ENCODE measurements at regions not wholly inside any gene's neighbourhood (a gene's known extent, or its start where the extent isn't known, plus 50 kb on each side); places are given as distances from the start of the nearest gene placed in this dataset.

DNA sequence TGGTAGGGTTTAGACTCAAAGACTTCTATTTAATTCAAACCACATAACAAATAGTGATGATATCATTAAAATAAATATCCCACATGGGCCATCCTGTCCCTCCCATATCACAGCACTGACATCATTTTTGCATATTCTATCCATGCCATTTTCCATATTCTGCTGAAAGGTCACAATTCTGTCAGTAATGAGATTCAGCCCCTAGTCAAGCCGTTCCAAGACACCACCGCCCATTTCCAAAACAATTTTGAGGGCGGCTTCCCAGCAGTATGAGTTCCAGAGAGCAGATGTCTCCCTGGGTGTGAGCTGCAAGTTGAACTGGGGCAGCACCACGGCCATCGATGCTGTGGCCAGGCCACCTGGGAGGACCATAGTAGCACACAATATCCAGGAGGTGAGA, 65.1 kb upstream of the PLEKHG1 start:
- H3K36me3 ChIP-seq (ENCODE audit: control insufficient read depth in 2 of 4, insufficient read depth in 4 of 4, low read length in 3 of 4): no peaks in the 10 kb centered on the region
- H4K5ac ChIP-seq (ENCODE audit: insufficient read length, low read depth, low read length): no peak overlapping the region
- CTCF ChIA-PET (ENCODE audit: partially characterized antibody): no interaction called here

More for the DNA sequence above, 65.1 kb upstream of the PLEKHG1 start:
- TF ChIP-seq CTBP2 (IDR thresholded peaks at IDR 0.05; ENCODE audit: borderline replicate concordance, insufficient read depth, insufficient read length, low read length): no peak
- TF ChIP-seq NANOG (IDR thresholded peaks at IDR 0.05; ENCODE audit: insufficient read depth, low read depth, low read length, poor library complexity, severe bottlenecking): no peak
- no peak for TF ChIP-seq NRF1 (IDR thresholded peaks at IDR 0.05; ENCODE audit: low read depth, low read length)
- TF ChIP-seq SP1 (IDR thresholded peaks at IDR 0.05; ENCODE audit: low read depth, low read length): no peak
- TF ChIP-seq ASH2L (IDR thresholded peaks at IDR 0.05; ENCODE audit: low read length): no peak
- no peak for TF ChIP-seq RAD21 (IDR thresholded peaks at IDR 0.05 in 1 of 2, conservative IDR thresholded peaks at IDR 0.05 in 1 of 2; ENCODE audit: low read depth in 2 of 2, low read length in 2 of 2)
- no peak for TF ChIP-seq CBX5 (IDR thresholded peaks at IDR 0.05; ENCODE audit: low read depth, low read length)
- no peak for TF ChIP-seq PHF8 (conservative IDR thresholded peaks at IDR 0.05; ENCODE audit: low read depth, low read length)
- TF ChIP-seq SAP30 (IDR thresholded peaks at IDR 0.05; ENCODE audit: insufficient read depth, insufficient replicate concordance, low read length): no peak
- no peak for TF ChIP-seq GTF2F1 (IDR thresholded peaks at IDR 0.05; ENCODE audit: borderline replicate concordance, low read depth, low read length)
- H3K4me1 ChIP-seq (replicated peaks in 1 of 4; ENCODE audit: control insufficient read depth in 3 of 4, insufficient read depth in 4 of 4, low read length in 3 of 4): no peaks in the 10 kb centered on the region
- H3K14ac ChIP-seq (ENCODE audit: insufficient read length): no peak overlapping the region
- H3K23ac ChIP-seq (ENCODE audit: insufficient read length): no peak overlapping the region
- no peak overlapping the region for H3K4ac ChIP-seq (replicated peaks; ENCODE audit: insufficient read length, low read depth, low read length)
- H4K20me1 ChIP-seq (replicated peaks in 1 of 2; ENCODE audit: control insufficient read depth in 1 of 2, insufficient read depth in 2 of 2, low read length in 2 of 2): no peaks in the 10 kb centered on the region
- no peak overlapping the region for H2BK15ac ChIP-seq (ENCODE audit: low read length)
- H2BK12ac ChIP-seq (ENCODE audit: low read depth, low read length): no peak overlapping the region
- no peak overlapping the region for H3K27ac ChIP-seq (ENCODE audit: low read depth, low read length)
- POLR2A ChIA-PET (ENCODE audit: partially characterized antibody): no interaction called here
- H4K8ac ChIP-seq (ENCODE audit: extremely low read depth, insufficient read depth, low read length): no peak overlapping the region
- H3K56ac ChIP-seq (replicated peaks; ENCODE audit: insufficient read length, low read depth, low read length): no peak overlapping the region
- H4K91ac ChIP-seq (replicated peaks; ENCODE audit: insufficient read length, low read length): no peak overlapping the region
- FAIRE-seq: no peak
- H2BK5ac ChIP-seq (ENCODE audit: low read depth, low read length): no peak overlapping the region
- H3K4me2 ChIP-seq (ENCODE audit: insufficient read depth in 1 of 2, low read depth in 2 of 2, low read length in 2 of 2): no peak overlapping the region
- no peak overlapping the region for H2AFZ ChIP-seq (ENCODE audit: low read length)
- no peak overlapping the region for H2AK5ac ChIP-seq (ENCODE audit: low read depth, low read length)
- DNase-seq (ENCODE audit: low read depth in 1 of 2, low spot score in 2 of 2): no peak
- H3K27me3 ChIP-seq (replicated peaks in 1 of 4; ENCODE audit: control insufficient read depth in 3 of 4, extremely low read depth in 1 of 4, insufficient read depth in 3 of 4, low read length in 3 of 4): no peaks in the 10 kb centered on the region
- H3K23me2 ChIP-seq (ENCODE audit: low read depth, low read length): no peaks in the 10 kb centered on the region
- no peak overlapping the region for H3K9ac ChIP-seq (replicated peaks in 1 of 4; ENCODE audit: extremely low read depth in 1 of 4, low read depth in 3 of 4, low read length in 3 of 4)
- no peaks in the 10 kb centered on the region for H3K79me1 ChIP-seq (ENCODE audit: low read depth, low read length)
- H2BK20ac ChIP-seq (ENCODE audit: low read length): no peak overlapping the region
- H3K79me2 ChIP-seq (ENCODE audit: control insufficient read depth in 1 of 2, insufficient read depth in 2 of 2, low read length in 2 of 2): no peaks in the 10 kb centered on the region
- H3K18ac ChIP-seq (ENCODE audit: extremely low read depth, low read length): no peak overlapping the region
- no peak overlapping the region for H3K4me3 ChIP-seq (ENCODE audit: extremely low read depth in 1 of 4, insufficient read depth in 2 of 4, low read depth in 3 of 4, low read length in 4 of 4)
- H3K9me3 ChIP-seq (ENCODE audit: insufficient read depth in 2 of 2, low read depth in 1 of 2, low read length in 1 of 2): 0 out of 4 replicates have a peak, but pooled peaks cover 0 to 6% of the 10 kb centered on the region in 2 experiments
- WGBS, 2 experiments (ENCODE audit: extremely low coverage in 1 of 2, insufficient coverage in 1 of 2, insufficient read length in 1 of 2, insufficient replicate concordance in 2 of 2, low coverage in 1 of 2, low lambda C conversion rate in 2 of 2, missing lambda C conversion rate in 1 of 2): 97% methylated on average over 5 of the region's 5 CpGs; no CpG with 5 or more reads in 1 of the 2 experiments
- H2BK120ac ChIP-seq (replicated peaks; ENCODE audit: low read depth, low read length): no peak overlapping the region

Data from H1 (cell line).